ENCODE measurements at regions not wholly inside any gene's neighbourhood (a gene's known extent, or its start where the extent isn't known, plus 50 kb on each side); places are given as distances from the start of the nearest gene placed in this dataset.

GRCh38 chr4:135098061-135098460 lies 896.5 kb upstream of the PABPC4L start:
- TF ChIP-seq, protein P1, sequence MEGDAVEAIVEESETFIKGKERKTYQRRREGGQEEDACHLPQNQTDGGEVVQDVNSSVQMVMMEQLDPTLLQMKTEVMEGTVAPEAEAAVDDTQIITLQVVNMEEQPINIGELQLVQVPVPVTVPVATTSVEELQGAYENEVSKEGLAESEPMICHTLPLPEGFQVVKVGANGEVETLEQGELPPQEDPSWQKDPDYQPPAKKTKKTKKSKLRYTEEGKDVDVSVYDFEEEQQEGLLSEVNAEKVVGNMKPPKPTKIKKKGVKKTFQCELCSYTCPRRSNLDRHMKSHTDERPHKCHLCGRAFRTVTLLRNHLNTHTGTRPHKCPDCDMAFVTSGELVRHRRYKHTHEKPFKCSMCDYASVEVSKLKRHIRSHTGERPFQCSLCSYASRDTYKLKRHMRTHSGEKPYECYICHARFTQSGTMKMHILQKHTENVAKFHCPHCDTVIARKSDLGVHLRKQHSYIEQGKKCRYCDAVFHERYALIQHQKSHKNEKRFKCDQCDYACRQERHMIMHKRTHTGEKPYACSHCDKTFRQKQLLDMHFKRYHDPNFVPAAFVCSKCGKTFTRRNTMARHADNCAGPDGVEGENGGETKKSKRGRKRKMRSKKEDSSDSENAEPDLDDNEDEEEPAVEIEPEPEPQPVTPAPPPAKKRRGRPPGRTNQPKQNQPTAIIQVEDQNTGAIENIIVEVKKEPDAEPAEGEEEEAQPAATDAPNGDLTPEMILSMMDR (conservative IDR thresholded peaks at IDR 0.05), result no peak
- no peak for TF ChIP-seq ZFX (IDR thresholded peaks at IDR 0.05)
